GM18502 (cell line): ENCODE measurements at regions not wholly inside any gene's neighbourhood (a gene's known extent, or its start where the extent isn't known, plus 50 kb on each side); places are given as distances from the start of the nearest gene placed in this dataset.

Experiments used
- ATAC-seq: cut with Tn5 transposase; IDR thresholded peaks from one replicate; pipeline ENCODE4 v1.9.1; 2021; ENCODE audit warnings: mild to moderate bottlenecking; ENCODE audit not compliant: unreplicated experiment, poor library complexity

GRCh38 chr13:73696271-73696670 lies 437.9 kb downstream of the KLF12 start:
- ATAC-seq, result no peak

- ATAC-seq, result no peak
Observed at GRCh38 chr13:73695325-73695724, 438.9 kb downstream of the KLF12 start.

- no peak for ATAC-seq
Observed at GRCh38 chr13:73693215-73693614, 441.0 kb downstream of the KLF12 start.

GRCh38 chr13:73691891-73692290 lies 442.3 kb downstream of the KLF12 start:
- ATAC-seq, result no peak

GRCh38 chr13:73687929-73688328 lies 446.3 kb downstream of the KLF12 start:
- no peak for ATAC-seq

- ATAC-seq, result no peak
Observed at GRCh38 chr13:73687087-73687486, 447.1 kb downstream of the KLF12 start.

- ATAC-seq, result no peak
Observed at GRCh38 chr13:73684750-73685149, 449.5 kb downstream of the KLF12 start.

GRCh38 chr13:73684286-73684685 lies 449.9 kb downstream of the KLF12 start:
- ATAC-seq, result no peak

GRCh38 chr13:73683746-73684145 lies 450.5 kb downstream of the KLF12 start:
- ATAC-seq, result no peak

- no peak for ATAC-seq
Observed at GRCh38 chr13:73681779-73682178, 452.4 kb downstream of the KLF12 start.

GRCh38 chr13:73681015-73681414 lies 453.2 kb downstream of the KLF12 start:
- ATAC-seq, result no peak

GRCh38 chr13:73677048-73677601 lies 457.1 kb downstream of the KLF12 start:
- ATAC-seq, result no peak

- no peak for ATAC-seq
Observed at GRCh38 chr13:73676550-73677047, 457.6 kb downstream of the KLF12 start.

- no peak for ATAC-seq
Observed at GRCh38 chr13:73675821-73676220, 458.4 kb downstream of the KLF12 start.

- ATAC-seq, result no peak
Observed at GRCh38 chr13:73674570-73674969, 459.6 kb downstream of the KLF12 start.

GRCh38 chr13:73673931-73674330 lies 460.3 kb downstream of the KLF12 start:
- no peak for ATAC-seq

- ATAC-seq, result no peak
Observed at GRCh38 chr13:73672492-73672891, 461.7 kb downstream of the KLF12 start.

- no peak for ATAC-seq
Observed at GRCh38 chr13:73671732-73672131, 462.5 kb downstream of the KLF12 start.

GRCh38 chr13:73671011-73671410 lies 463.2 kb downstream of the KLF12 start:
- ATAC-seq, result no peak

- no peak for ATAC-seq
Observed at GRCh38 chr13:73667756-73668155, 466.4 kb downstream of the KLF12 start.

- ATAC-seq, result no peak
Observed at GRCh38 chr13:73665261-73665660, 468.9 kb downstream of the KLF12 start.

- no peak for ATAC-seq
Observed at GRCh38 chr13:73664851-73665250, 469.4 kb downstream of the KLF12 start.

GRCh38 chr13:73662833-73663232 lies 471.4 kb downstream of the KLF12 start:
- ATAC-seq, result no peak
